ENCODE measurements at regions not wholly inside any gene's neighbourhood (a gene's known extent, or its start where the extent isn't known, plus 50 kb on each side); places are given as distances from the start of the nearest gene placed in this dataset.

- H3K27ac Mint-ChIP-seq, result no peak overlapping the region
- no peak overlapping the region for H3K4me3 Mint-ChIP-seq
- H3K27me3 Mint-ChIP-seq (ENCODE audit: insufficient read depth), result no peaks in the 10 kb centered on the region
- H3K4me1 Mint-ChIP-seq (ENCODE audit: low read depth), result no peaks in the 10 kb centered on the region
- no peak for DNase-seq (ENCODE audit: low spot score)
- H3K36me3 Mint-ChIP-seq (ENCODE audit: low read depth), result no peaks in the 10 kb centered on the region
- no peaks in the 10 kb centered on the region for H3K9me3 Mint-ChIP-seq
- intact Hi-C loops (cut with micrococcal nuclease), result no loop called here
Observed at GRCh38 chr20:10780901-10781300, 107.1 kb upstream of the JAG1 start.

DNA sequence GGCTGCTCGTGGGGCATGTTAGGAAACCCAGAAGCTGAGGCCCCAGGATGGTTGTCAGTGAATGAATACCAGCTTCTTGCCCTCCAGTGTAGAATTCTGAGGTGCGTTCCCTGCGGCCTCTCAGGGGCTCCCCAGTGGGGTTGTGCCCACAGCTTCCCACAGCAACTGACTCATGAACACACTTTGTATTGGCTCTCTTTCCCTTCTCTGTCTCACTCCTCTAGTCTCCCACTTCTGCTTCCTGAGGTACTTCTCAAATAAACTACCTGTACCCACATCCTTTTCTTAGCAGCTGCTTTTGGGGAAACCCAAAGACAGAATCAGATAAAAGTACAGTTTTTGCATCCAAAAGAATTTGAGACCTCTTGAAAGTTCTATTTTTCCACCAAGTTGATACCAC lies 107.7 kb upstream of the JAG1 start:
- Mint-ChIP-seq H3K27ac (no peak overlapping the region), H3K27me3 (ENCODE audit: insufficient read depth) (no peaks in the 10 kb centered on the region), H3K4me1 (ENCODE audit: low read depth) (no peaks in the 10 kb centered on the region), H3K9me3 (no peaks in the 10 kb centered on the region), H3K36me3 (ENCODE audit: low read depth) (no peaks in the 10 kb centered on the region), H3K4me3 (no peak overlapping the region)
- DNase-seq (ENCODE audit: low spot score), result no peak
- intact Hi-C loops (cut with micrococcal nuclease), result no loop called here

DNA sequence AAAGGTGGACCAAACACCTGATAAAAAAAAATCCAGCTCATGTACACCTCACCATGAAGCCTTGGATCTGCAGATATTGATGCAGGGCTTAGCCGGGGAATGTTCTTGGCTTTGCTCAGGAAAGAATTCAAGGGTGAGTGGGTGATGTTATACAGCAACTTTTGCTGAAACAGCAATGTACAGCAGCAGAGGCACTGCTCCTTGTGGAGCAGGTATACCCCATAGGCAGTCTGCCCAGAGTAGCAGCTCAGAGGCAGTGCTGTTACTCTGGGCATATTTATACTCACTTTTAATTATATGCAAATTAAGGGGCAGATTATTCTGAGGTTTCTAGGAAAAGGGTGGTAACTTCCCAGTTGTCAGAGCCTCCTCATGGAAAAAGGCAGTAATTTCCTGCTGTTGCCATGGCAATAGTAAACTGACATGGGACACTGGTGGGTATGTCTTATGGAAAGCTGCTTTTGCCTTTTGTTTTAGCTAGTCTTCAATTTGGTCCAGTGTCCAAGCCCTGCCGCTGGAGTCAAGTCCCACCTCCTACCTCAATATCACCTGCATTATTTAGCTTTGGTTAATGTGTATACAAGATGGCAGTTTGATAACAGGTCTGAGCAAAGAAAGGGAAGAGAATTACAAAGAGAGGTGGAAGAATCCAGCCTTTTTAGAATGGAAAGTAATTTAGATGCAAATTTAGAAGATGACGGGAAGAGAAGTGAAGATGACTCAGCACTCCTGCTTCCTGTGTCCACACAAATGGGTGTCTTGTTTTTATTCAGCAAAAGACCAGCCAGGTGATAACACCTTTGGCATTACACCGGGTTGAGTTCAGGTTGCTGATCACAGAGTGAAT lies 110.1 kb upstream of the JAG1 start:
- Mint-ChIP-seq H3K27me3 (ENCODE audit: insufficient read depth) (no peaks in the 10 kb centered on the region), H3K36me3 (ENCODE audit: low read depth) (no peaks in the 10 kb centered on the region), H3K27ac (no peak overlapping the region), H3K9me3 (no peaks in the 10 kb centered on the region), H3K4me3 (no peak overlapping the region), H3K4me1 (ENCODE audit: low read depth) (no peaks in the 10 kb centered on the region)
- DNase-seq (ENCODE audit: low spot score), result no peak
- intact Hi-C loops (cut with micrococcal nuclease), result no loop called here

DNA sequence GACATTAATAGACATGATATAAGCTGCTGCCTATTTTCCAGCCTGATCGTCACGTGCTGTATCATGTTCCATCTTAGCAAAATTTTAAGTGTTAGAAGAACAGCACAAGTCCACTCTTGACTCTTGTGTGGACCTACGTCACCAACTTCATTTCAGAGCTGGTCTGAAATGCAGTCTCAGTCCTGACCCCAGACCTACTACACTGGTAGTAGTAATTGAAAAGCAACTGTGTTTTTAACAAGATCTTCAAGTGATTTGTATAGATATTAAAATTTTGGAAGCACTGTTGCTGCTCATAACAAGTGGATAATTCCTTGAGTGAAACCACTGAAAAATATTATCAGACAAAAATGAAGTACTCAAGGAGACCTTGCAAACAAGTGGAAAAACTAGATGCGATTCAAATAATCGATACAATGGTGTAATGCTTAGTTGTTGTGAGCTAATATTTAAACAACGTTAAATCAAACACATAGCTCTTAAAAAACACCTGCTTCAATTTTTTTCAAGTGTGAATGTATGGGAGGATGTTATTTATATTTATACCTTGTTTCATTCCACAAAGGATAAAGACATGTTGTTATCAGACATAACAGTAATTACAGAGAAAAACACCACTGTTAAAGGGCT lies 110.9 kb upstream of the JAG1 start:
- no peak for DNase-seq (ENCODE audit: low spot score)
- intact Hi-C loops (cut with micrococcal nuclease), result no loop called here
- H3K9me3 Mint-ChIP-seq, result no peaks in the 10 kb centered on the region
- H3K27me3 Mint-ChIP-seq (ENCODE audit: insufficient read depth), result no peaks in the 10 kb centered on the region
- no peak overlapping the region for H3K27ac Mint-ChIP-seq
- no peak overlapping the region for H3K4me3 Mint-ChIP-seq
- H3K36me3 Mint-ChIP-seq (ENCODE audit: low read depth), result no peaks in the 10 kb centered on the region
- H3K4me1 Mint-ChIP-seq (ENCODE audit: low read depth), result no peaks in the 10 kb centered on the region

GRCh38 chr20:10786678-10787077 lies 112.9 kb upstream of the JAG1 start:
- H3K27ac Mint-ChIP-seq, result no peak overlapping the region
- no peak overlapping the region for H3K4me3 Mint-ChIP-seq
- intact Hi-C loops (cut with micrococcal nuclease), result no loop called here
- no peaks in the 10 kb centered on the region for H3K36me3 Mint-ChIP-seq (ENCODE audit: low read depth)
- no peaks in the 10 kb centered on the region for H3K9me3 Mint-ChIP-seq
- DNase-seq (ENCODE audit: low spot score), result no peak
- H3K27me3 Mint-ChIP-seq (ENCODE audit: insufficient read depth), result no peaks in the 10 kb centered on the region
- H3K4me1 Mint-ChIP-seq (ENCODE audit: low read depth), result no peaks in the 10 kb centered on the region

DNA sequence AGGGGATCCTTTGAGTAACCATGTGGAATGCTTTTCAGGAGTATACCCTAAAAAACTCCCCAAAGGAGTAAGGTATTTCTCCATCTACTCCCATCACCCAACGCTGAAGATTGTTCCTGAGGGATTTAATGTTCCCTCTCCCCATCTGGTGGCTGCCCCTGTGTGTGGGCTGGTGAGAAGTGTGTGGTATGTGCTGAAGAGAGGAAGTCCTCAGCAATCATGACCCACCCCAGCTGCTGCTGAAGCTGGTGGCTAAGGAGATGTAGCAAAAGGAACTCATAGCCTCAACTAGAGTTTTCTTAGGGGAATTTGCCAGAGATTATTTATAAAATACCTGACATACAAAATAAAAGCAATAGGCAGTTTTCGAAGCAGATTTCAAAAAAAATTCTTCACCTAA lies 114.3 kb upstream of the JAG1 start:
- Mint-ChIP-seq H3K27me3 (ENCODE audit: insufficient read depth) (no peaks in the 10 kb centered on the region), H3K9me3 (no peaks in the 10 kb centered on the region), H3K4me3 (no peak overlapping the region), H3K4me1 (ENCODE audit: low read depth) (no peaks in the 10 kb centered on the region), H3K36me3 (ENCODE audit: low read depth) (no peaks in the 10 kb centered on the region), H3K27ac (no peak overlapping the region)
- intact Hi-C loops (cut with micrococcal nuclease), result no loop called here
- no peak for DNase-seq (ENCODE audit: low spot score)

- intact Hi-C loops (cut with micrococcal nuclease), result no loop called here
- Mint-ChIP-seq H3K27me3 (ENCODE audit: insufficient read depth) (no peaks in the 10 kb centered on the region), H3K36me3 (ENCODE audit: low read depth) (no peaks in the 10 kb centered on the region), H3K27ac (no peak overlapping the region), H3K9me3 (no peaks in the 10 kb centered on the region), H3K4me1 (ENCODE audit: low read depth) (no peaks in the 10 kb centered on the region), H3K4me3 (no peak overlapping the region)
- DNase-seq (ENCODE audit: low spot score), result no peak
Observed at GRCh38 chr20:10788877-10789276, 115.1 kb upstream of the JAG1 start.

DNA sequence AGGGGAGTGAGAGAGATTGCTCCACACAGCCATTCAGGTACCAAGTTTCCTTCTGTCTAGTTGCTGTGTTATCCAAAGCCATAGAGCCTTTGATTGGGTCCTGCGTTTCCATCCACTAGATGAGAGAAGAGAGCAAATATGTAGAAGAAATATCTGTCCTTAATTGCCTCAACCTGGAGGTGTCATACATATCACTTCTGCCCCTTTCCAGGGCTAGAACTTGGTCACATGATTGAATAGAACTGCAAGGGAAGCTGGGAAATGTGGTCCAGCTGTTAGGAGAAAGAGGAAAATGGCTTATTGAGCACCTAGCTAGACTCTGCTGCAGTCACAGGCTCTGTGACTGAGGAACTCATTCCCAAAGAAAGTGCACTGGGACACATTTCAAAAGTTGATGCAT lies 115.6 kb upstream of the JAG1 start:
- Mint-ChIP-seq H3K36me3 (ENCODE audit: low read depth) (no peaks in the 10 kb centered on the region), H3K4me3 (no peak overlapping the region)

DNA sequence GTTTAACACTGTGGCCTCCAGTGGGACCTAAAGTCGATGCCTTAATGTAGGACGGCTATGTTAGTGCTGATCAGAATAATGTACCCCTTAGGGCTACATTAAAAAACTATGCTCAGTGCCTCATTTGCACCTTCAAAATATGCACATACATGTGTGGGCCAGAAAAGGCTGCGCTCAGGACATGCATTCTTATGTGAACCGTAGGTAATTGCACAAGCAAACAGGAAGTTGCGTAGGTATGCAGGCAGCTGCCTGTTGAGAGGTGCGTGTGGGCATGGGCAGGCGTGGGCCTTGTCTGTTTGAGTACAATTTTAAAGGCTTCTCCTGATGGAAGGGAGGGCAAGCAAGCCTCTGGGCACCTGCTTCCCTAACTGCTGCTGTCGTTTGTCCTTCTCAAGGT lies 116.2 kb upstream of the JAG1 start:
- intact Hi-C loops (cut with micrococcal nuclease), result no loop called here
- Mint-ChIP-seq H3K27ac (no peak overlapping the region), H3K4me3 (no peak overlapping the region), H3K9me3 (no peaks in the 10 kb centered on the region), H3K36me3 (ENCODE audit: low read depth) (no peaks in the 10 kb centered on the region), H3K4me1 (ENCODE audit: low read depth) (no peaks in the 10 kb centered on the region), H3K27me3 (ENCODE audit: insufficient read depth) (no peaks in the 10 kb centered on the region)
- no peak for DNase-seq (ENCODE audit: low spot score)

More for the DNA sequence above, 115.6 kb upstream of the JAG1 start:
- Mint-ChIP-seq H3K9me3 (no peaks in the 10 kb centered on the region), H3K4me1 (ENCODE audit: low read depth) (no peaks in the 10 kb centered on the region), H3K27me3 (ENCODE audit: insufficient read depth) (no peaks in the 10 kb centered on the region), H3K27ac (no peak overlapping the region)
- intact Hi-C loops (cut with micrococcal nuclease), result no loop called here
- DNase-seq (ENCODE audit: low spot score), result no peak

GRCh38 chr20:10792291-10792690 lies 118.5 kb upstream of the JAG1 start:
- Mint-ChIP-seq H3K27me3 (ENCODE audit: insufficient read depth) (no peaks in the 10 kb centered on the region), H3K4me1 (ENCODE audit: low read depth) (no peaks in the 10 kb centered on the region), H3K27ac (no peak overlapping the region), H3K9me3 (no peaks in the 10 kb centered on the region), H3K4me3 (no peak overlapping the region), H3K36me3 (ENCODE audit: low read depth) (no peaks in the 10 kb centered on the region)
- DNase-seq (ENCODE audit: low spot score), result no peak
- intact Hi-C loops (cut with micrococcal nuclease), result no loop called here

GRCh38 chr20:10793766-10794165 lies 120.0 kb upstream of the JAG1 start:
- no peak for DNase-seq (ENCODE audit: low spot score)
- H3K4me3 Mint-ChIP-seq, result no peak overlapping the region
- H3K36me3 Mint-ChIP-seq (ENCODE audit: low read depth), result no peaks in the 10 kb centered on the region
- H3K4me1 Mint-ChIP-seq (ENCODE audit: low read depth), result no peaks in the 10 kb centered on the region
- H3K9me3 Mint-ChIP-seq, result no peaks in the 10 kb centered on the region
- H3K27ac Mint-ChIP-seq, result no peak overlapping the region
- intact Hi-C loops (cut with micrococcal nuclease), result no loop called here
- H3K27me3 Mint-ChIP-seq (ENCODE audit: insufficient read depth), result no peaks in the 10 kb centered on the region

- H3K4me1 Mint-ChIP-seq (ENCODE audit: low read depth), result no peaks in the 10 kb centered on the region
- H3K9me3 Mint-ChIP-seq, result no peaks in the 10 kb centered on the region
- H3K36me3 Mint-ChIP-seq (ENCODE audit: low read depth), result no peaks in the 10 kb centered on the region
- H3K27me3 Mint-ChIP-seq (ENCODE audit: insufficient read depth), result no peaks in the 10 kb centered on the region
- no peak overlapping the region for H3K4me3 Mint-ChIP-seq
- no peak overlapping the region for H3K27ac Mint-ChIP-seq
- intact Hi-C loops (cut with micrococcal nuclease), result no loop called here
- no peak for DNase-seq (ENCODE audit: low spot score)
Observed at GRCh38 chr20:10794765-10795164, 121.0 kb upstream of the JAG1 start.

DNA sequence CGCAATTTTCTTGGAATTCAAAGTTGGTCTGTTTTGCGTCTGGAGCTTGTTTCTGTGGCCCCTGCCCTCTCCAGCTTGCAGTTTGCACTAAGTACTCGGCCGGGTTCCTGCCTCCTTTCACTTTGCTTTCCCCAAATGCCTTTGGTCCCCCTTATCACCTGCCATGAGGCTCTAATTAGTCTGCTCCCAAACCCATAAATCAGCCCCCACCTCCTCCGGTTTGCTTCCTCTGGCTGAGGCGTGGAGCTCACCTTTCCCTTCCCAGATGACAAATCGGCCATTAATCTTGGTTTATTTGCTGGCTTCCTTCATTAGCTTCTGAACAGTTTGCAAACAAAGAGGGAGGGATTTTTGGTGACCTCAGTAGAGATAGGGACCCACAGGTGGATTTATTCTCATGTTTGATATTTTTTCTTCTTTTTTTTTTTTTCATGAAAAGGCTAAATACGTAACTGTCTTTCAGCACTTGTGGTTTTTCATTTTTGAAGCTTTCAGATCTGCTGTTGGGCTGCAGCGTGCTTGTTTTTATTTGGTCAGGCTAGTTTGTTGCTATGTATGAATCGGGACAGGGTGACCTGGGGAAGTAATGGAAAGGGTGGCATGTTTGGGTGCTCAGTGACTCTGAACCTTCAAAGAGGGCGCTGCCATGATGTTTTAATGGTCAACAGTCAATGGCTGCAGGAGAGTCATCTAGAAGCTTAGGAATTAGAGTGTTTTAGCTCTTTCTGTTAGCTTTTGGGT lies 121.7 kb upstream of the JAG1 start:
- no peak for DNase-seq (ENCODE audit: low spot score)
- Mint-ChIP-seq H3K36me3 (ENCODE audit: low read depth) (no peaks in the 10 kb centered on the region), H3K9me3 (no peaks in the 10 kb centered on the region), H3K4me3 (no peak overlapping the region), H3K27ac (no peak overlapping the region), H3K27me3 (ENCODE audit: insufficient read depth) (no peaks in the 10 kb centered on the region), H3K4me1 (ENCODE audit: low read depth) (no peaks in the 10 kb centered on the region)
- intact Hi-C loops (cut with micrococcal nuclease), result no loop called here

Data from activated T-helper 1 cell treated with anti-CD3 and anti-CD28 coated beads, Interleukin-12 subunit alpha, Interleukin-12 subunit beta, Interleukin-2, Interleukin-4 antibody, amounts not matched to agents 30 ng/mL and 10 ng/mL and 1 ng/mL, durations not matched to agents 14 hours and 24 hours and 36 hours (primary cell).